Transverse colon (tissue), 4 donors: ENCODE measurements at regions not wholly inside any gene's neighbourhood (a gene's known extent, or its start where the extent isn't known, plus 50 kb on each side); places are given as distances from the start of the nearest gene placed in this dataset.

Source experiments
- POLR2AphosphoS5 ChIP-seq, 3 donors: sonication (generic); formaldehyde crosslinking; IDR thresholded peaks; one replicate each; pipeline ENCODE4 v1.6.1; 2016; ENCODE audit warnings: antibody characterized with exemption in 3 of 3
- TF ChIP-seq, protein P1 (sequence below), 5 experiments: fragments of 200-600 bp in 3 of 5; fragments of 450-650 bp in 2 of 5; sonication (generic) in 3 of 5; IDR thresholded peaks; 1 replicate in 2 of 5; 2 replicates in 3 of 5; pipeline ENCODE4 v1.5.1; 2016 to 2017; ENCODE audit warnings: antibody characterized with exemption in 5 of 5, inconsistent platforms in 3 of 5, mild to moderate bottlenecking in 2 of 5, moderate library complexity in 1 of 5

- TF ChIP-seq, protein P1, sequence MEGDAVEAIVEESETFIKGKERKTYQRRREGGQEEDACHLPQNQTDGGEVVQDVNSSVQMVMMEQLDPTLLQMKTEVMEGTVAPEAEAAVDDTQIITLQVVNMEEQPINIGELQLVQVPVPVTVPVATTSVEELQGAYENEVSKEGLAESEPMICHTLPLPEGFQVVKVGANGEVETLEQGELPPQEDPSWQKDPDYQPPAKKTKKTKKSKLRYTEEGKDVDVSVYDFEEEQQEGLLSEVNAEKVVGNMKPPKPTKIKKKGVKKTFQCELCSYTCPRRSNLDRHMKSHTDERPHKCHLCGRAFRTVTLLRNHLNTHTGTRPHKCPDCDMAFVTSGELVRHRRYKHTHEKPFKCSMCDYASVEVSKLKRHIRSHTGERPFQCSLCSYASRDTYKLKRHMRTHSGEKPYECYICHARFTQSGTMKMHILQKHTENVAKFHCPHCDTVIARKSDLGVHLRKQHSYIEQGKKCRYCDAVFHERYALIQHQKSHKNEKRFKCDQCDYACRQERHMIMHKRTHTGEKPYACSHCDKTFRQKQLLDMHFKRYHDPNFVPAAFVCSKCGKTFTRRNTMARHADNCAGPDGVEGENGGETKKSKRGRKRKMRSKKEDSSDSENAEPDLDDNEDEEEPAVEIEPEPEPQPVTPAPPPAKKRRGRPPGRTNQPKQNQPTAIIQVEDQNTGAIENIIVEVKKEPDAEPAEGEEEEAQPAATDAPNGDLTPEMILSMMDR (IDR thresholded peaks at IDR 0.05), result no peak
- TF ChIP-seq POLR2AphosphoS5 (IDR thresholded peaks at IDR 0.05), result no peak
Measured at GRCh38 chr5:4453655-4454054, 686.5 kb upstream of the ADAMTS16 start.
